Erythroblast (primary cell): ENCODE measurements at regions not wholly inside any gene's neighbourhood (a gene's known extent, or its start where the extent isn't known, plus 50 kb on each side); places are given as distances from the start of the nearest gene placed in this dataset.

Experiments used
- GATA1 ChIP-seq: IDR thresholded peaks from 2 replicates; pipeline ENCODE4 v1.6.1; 2011; ENCODE audit warnings: low read depth, mild to moderate bottlenecking, control low read depth, low read length, moderate library complexity
- POLR2A ChIP-seq: IDR thresholded peaks from 2 replicates; pipeline ENCODE4 v1.6.1; 2011; ENCODE audit warnings: mild to moderate bottlenecking, low read length

GRCh38 chr3:160065786-160066185 lies 77.2 kb downstream of the IL12A start:
- TF ChIP-seq POLR2A, result no peak
- TF ChIP-seq GATA1, result no peak
